ENCODE measurements at regions not wholly inside any gene's neighbourhood (a gene's known extent, or its start where the extent isn't known, plus 50 kb on each side); places are given as distances from the start of the nearest gene placed in this dataset.

- TF ChIP-seq CTCF (conservative IDR thresholded peaks at IDR 0.05 in 1 of 2, IDR thresholded peaks at IDR 0.05 in 1 of 2; ENCODE audit: low read depth in 1 of 2, low read length in 2 of 2) (no peak), EZH2 (IDR thresholded peaks at IDR 0.05; ENCODE audit: low read length, missing control alignments) (no peak)
- Histone ChIP-seq H3K9ac (ENCODE audit: insufficient read depth, low read length) (no peak overlapping the region), H3K9me3 (ENCODE audit: control insufficient read depth, insufficient read depth, low read depth, low read length) (no peaks in the 10 kb centered on the region), H3K4me1 (ENCODE audit: control insufficient read depth, extremely low read depth, insufficient read depth, low read length) (no peaks in the 10 kb centered on the region), H3K4me3 (replicated peaks in 1 of 4; ENCODE audit: control extremely low read depth in 1 of 4, insufficient read depth in 1 of 4, low read depth in 3 of 4, low read length in 4 of 4) (no peak overlapping the region), H3K27me3 (ENCODE audit: control insufficient read depth, insufficient read depth, low read length) (no peaks in the 10 kb centered on the region), H3K36me3 (ENCODE audit: control insufficient read depth, insufficient read depth, low read length) (no peaks in the 10 kb centered on the region), H3K27ac (ENCODE audit: insufficient read depth, low read length) (no peak overlapping the region), H3K79me2 (ENCODE audit: control insufficient read depth, insufficient read depth, low read length) (no peaks in the 10 kb centered on the region), H3K4me2 (ENCODE audit: extremely low read depth, insufficient read depth, low read length) (no peak overlapping the region), H2AFZ (ENCODE audit: low read length) (no peak overlapping the region), H4K20me1 (ENCODE audit: control insufficient read depth, extremely low read depth, insufficient read depth, low read length) (no peaks in the 10 kb centered on the region)
- peak in 1 of 2 donors; percentile 3 for DNase-seq (ENCODE audit: low read depth in 2 of 2)
Measured at GRCh38 chr6:14380086-14380820, 262.7 kb downstream of the CD83 start.

GRCh38 chr6:14380901-14381828 is 263.6 kb downstream of the CD83 start:
- no peak for DNase-seq (ENCODE audit: low read depth in 2 of 2)
- no peaks in the 10 kb centered on the region for H3K4me1 ChIP-seq (ENCODE audit: control insufficient read depth, extremely low read depth, insufficient read depth, low read length)
- no peak overlapping the region for H3K27ac ChIP-seq (ENCODE audit: insufficient read depth, low read length)
- no peak overlapping the region for H3K4me3 ChIP-seq (replicated peaks in 1 of 4; ENCODE audit: control extremely low read depth in 1 of 4, insufficient read depth in 1 of 4, low read depth in 3 of 4, low read length in 4 of 4)
- no peak overlapping the region for H3K9ac ChIP-seq (ENCODE audit: insufficient read depth, low read length)
- no peaks in the 10 kb centered on the region for H4K20me1 ChIP-seq (ENCODE audit: control insufficient read depth, extremely low read depth, insufficient read depth, low read length)
- no peaks in the 10 kb centered on the region for H3K79me2 ChIP-seq (ENCODE audit: control insufficient read depth, insufficient read depth, low read length)
- TF ChIP-seq EZH2 (IDR thresholded peaks at IDR 0.05; ENCODE audit: low read length, missing control alignments) (no peak), CTCF (conservative IDR thresholded peaks at IDR 0.05 in 1 of 2, IDR thresholded peaks at IDR 0.05 in 1 of 2; ENCODE audit: low read depth in 1 of 2, low read length in 2 of 2) (no peak)
- H3K4me2 ChIP-seq (ENCODE audit: extremely low read depth, insufficient read depth, low read length) = no peak overlapping the region
- H2AFZ ChIP-seq (ENCODE audit: low read length) = no peak overlapping the region
- no peaks in the 10 kb centered on the region for H3K36me3 ChIP-seq (ENCODE audit: control insufficient read depth, insufficient read depth, low read length)
- no peaks in the 10 kb centered on the region for H3K9me3 ChIP-seq (ENCODE audit: control insufficient read depth, insufficient read depth, low read depth, low read length)
- H3K27me3 ChIP-seq (ENCODE audit: control insufficient read depth, insufficient read depth, low read length) = no peaks in the 10 kb centered on the region
